ENCODE measurements at regions not wholly inside any gene's neighbourhood (a gene's known extent, or its start where the extent isn't known, plus 50 kb on each side); places are given as distances from the start of the nearest gene placed in this dataset.
"Not testable (repeated sequence)": the region's sequence is repeated elsewhere in the genome, so short reads cannot be mapped to it uniquely, and the experiment has no call there.

GRCh38 chr9:40914772-40915659 is 213.5 kb downstream of the FOXD4L6 start:
- BruUV-seq (replicated peaks), result no TSS peak
- TF ChIP-seq, protein P1, sequence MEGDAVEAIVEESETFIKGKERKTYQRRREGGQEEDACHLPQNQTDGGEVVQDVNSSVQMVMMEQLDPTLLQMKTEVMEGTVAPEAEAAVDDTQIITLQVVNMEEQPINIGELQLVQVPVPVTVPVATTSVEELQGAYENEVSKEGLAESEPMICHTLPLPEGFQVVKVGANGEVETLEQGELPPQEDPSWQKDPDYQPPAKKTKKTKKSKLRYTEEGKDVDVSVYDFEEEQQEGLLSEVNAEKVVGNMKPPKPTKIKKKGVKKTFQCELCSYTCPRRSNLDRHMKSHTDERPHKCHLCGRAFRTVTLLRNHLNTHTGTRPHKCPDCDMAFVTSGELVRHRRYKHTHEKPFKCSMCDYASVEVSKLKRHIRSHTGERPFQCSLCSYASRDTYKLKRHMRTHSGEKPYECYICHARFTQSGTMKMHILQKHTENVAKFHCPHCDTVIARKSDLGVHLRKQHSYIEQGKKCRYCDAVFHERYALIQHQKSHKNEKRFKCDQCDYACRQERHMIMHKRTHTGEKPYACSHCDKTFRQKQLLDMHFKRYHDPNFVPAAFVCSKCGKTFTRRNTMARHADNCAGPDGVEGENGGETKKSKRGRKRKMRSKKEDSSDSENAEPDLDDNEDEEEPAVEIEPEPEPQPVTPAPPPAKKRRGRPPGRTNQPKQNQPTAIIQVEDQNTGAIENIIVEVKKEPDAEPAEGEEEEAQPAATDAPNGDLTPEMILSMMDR (IDR thresholded peaks at IDR 0.05; ENCODE audit: insufficient read depth in 1 of 2, low read depth in 1 of 2, low read length in 1 of 2, severe bottlenecking in 1 of 2, unreplicated experiment in 1 of 2), result no peak
- Histone ChIP-seq H3K4me3 (ENCODE audit: low read depth, low read length) (no peak overlapping the region), H3K9me3 (no peaks in the 10 kb centered on the region), H3K27me3 (replicated peaks; ENCODE audit: control insufficient read depth, insufficient read depth, low read length) (no peaks in the 10 kb centered on the region), H3K4me1 (no peaks in the 10 kb centered on the region), H3K36me3 (ENCODE audit: control insufficient read depth, insufficient read depth, low read length) (no peaks in the 10 kb centered on the region)
- peaks cover 9% of the 10 kb centered on the region for H3K9me3 Mint-ChIP-seq (ENCODE audit: unreplicated experiment)
- DNase-seq, result no peak
- no peaks in the 10 kb centered on the region for H3K4me1 Mint-ChIP-seq (ENCODE audit: low read depth, unreplicated experiment)
- no peak overlapping the region for H3K4me3 Mint-ChIP-seq (ENCODE audit: unreplicated experiment)
- intact Hi-C loops (cut with micrococcal nuclease; ENCODE audit: unreplicated experiment), result no loop called here
- no peaks in the 10 kb centered on the region for H3K27me3 Mint-ChIP-seq (ENCODE audit: insufficient read depth, unreplicated experiment)
- ChIA-PET POLR2A (no interaction called here), CTCF (no interaction called here)
- no peak overlapping the region for H3K27ac Mint-ChIP-seq (ENCODE audit: unreplicated experiment)
- no peaks in the 10 kb centered on the region for H3K36me3 Mint-ChIP-seq (ENCODE audit: insufficient read depth, unreplicated experiment)

GRCh38 chr9:40913928-40914673 is 214.4 kb downstream of the FOXD4L6 start:
- no peaks in the 10 kb centered on the region for H3K4me1 ChIP-seq
- Mint-ChIP-seq H3K4me1 (ENCODE audit: low read depth, unreplicated experiment) (no peaks in the 10 kb centered on the region), H3K27ac (ENCODE audit: unreplicated experiment) (no peak overlapping the region), H3K36me3 (ENCODE audit: insufficient read depth, unreplicated experiment) (no peaks in the 10 kb centered on the region), H3K27me3 (ENCODE audit: insufficient read depth, unreplicated experiment) (no peaks in the 10 kb centered on the region), H3K4me3 (ENCODE audit: unreplicated experiment) (no peak overlapping the region), H3K9me3 (ENCODE audit: unreplicated experiment) (peaks cover 9% of the 10 kb centered on the region)
- ChIA-PET POLR2A (no interaction called here), CTCF (no interaction called here)
- H3K4me3 ChIP-seq (ENCODE audit: low read depth, low read length), result no peak overlapping the region
- TF ChIP-seq, protein P1 (IDR thresholded peaks at IDR 0.05; ENCODE audit: insufficient read depth in 1 of 2, low read depth in 1 of 2, low read length in 1 of 2, severe bottlenecking in 1 of 2, unreplicated experiment in 1 of 2), result no peak
- no peaks in the 10 kb centered on the region for H3K27me3 ChIP-seq (replicated peaks; ENCODE audit: control insufficient read depth, insufficient read depth, low read length)
- BruUV-seq (replicated peaks), result no TSS peak
- H3K9me3 ChIP-seq, result no peaks in the 10 kb centered on the region
- no peak for DNase-seq
- no peaks in the 10 kb centered on the region for H3K36me3 ChIP-seq (ENCODE audit: control insufficient read depth, insufficient read depth, low read length)
- intact Hi-C loops (cut with micrococcal nuclease; ENCODE audit: unreplicated experiment), result no loop called here

DNA sequence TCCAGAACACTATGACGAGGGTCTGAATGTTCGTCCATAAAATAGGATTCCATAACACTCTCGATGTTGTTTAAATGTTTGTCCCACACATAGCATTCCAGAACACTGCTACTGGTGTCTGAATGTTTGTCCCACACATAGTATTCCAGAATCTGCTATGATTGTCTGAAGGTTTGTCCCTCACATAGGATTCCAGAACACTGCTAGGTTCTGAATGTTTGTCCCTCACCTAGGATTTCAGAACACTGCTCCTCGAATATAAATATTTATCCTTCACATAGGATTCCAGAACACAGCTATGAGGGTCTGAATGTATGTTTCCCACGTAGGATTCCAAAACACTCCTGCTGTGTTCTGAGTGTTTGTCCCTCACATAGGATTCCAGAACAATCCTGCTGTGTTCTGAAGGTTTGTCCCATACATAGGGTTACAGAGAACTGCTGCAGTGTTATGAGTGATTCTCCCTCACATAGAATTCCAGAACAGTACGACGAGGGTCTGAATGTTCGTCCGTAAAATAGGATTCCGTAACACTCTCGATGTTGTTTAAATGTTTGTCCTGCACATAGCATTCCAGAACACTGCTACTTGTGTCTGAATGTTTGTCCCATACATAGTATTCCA is 215.3 kb downstream of the FOXD4L6 start:
- H3K4me1 ChIP-seq, result no peaks in the 10 kb centered on the region
- no peaks in the 10 kb centered on the region for H3K9me3 ChIP-seq
- H3K4me3 ChIP-seq (ENCODE audit: low read depth, low read length), result no peak overlapping the region
- Mint-ChIP-seq H3K4me3 (ENCODE audit: unreplicated experiment) (no peak overlapping the region), H3K36me3 (ENCODE audit: insufficient read depth, unreplicated experiment) (no peaks in the 10 kb centered on the region), H3K27me3 (ENCODE audit: insufficient read depth, unreplicated experiment) (no peaks in the 10 kb centered on the region), H3K4me1 (ENCODE audit: low read depth, unreplicated experiment) (no peaks in the 10 kb centered on the region), H3K27ac (ENCODE audit: unreplicated experiment) (no peak overlapping the region), H3K9me3 (ENCODE audit: unreplicated experiment) (peaks cover 9% of the 10 kb centered on the region)
- BruUV-seq (replicated peaks), result no TSS peak
- intact Hi-C loops (cut with micrococcal nuclease; ENCODE audit: unreplicated experiment), result no loop called here
- DNase-seq, result no peak
- no peaks in the 10 kb centered on the region for H3K27me3 ChIP-seq (replicated peaks; ENCODE audit: control insufficient read depth, insufficient read depth, low read length)
- H3K36me3 ChIP-seq (ENCODE audit: control insufficient read depth, insufficient read depth, low read length), result no peaks in the 10 kb centered on the region
- POLR2A ChIA-PET, result no interaction called here
- CTCF ChIA-PET, result no interaction called here
- TF ChIP-seq, protein P1 (IDR thresholded peaks at IDR 0.05; ENCODE audit: insufficient read depth in 1 of 2, low read depth in 1 of 2, low read length in 1 of 2, severe bottlenecking in 1 of 2, unreplicated experiment in 1 of 2), result no peak

DNA sequence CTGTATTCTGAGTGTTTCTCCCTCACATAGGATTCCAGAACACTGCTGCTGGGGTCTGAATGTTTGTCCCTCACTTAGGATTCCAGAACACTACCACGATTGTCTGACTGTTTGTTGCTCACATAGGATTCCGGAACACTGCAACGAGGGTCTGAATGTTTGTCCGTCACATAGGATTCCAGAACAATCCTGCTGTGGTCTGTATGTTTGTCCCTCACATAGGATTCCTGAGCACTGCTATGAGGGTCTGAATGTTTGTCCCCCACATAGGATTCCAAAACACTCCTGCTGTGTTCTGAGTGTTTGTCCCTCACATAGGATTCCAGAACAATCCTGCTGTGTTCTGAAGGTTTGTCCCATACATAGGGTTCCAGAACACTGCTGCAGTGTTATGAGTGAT is 215.8 kb downstream of the FOXD4L6 start:
- H3K27ac Mint-ChIP-seq (ENCODE audit: unreplicated experiment); CTCF ChIA-PET; H3K9me3 Mint-ChIP-seq (ENCODE audit: unreplicated experiment); POLR2A ChIA-PET; intact Hi-C loops (cut with micrococcal nuclease; ENCODE audit: unreplicated experiment); H3K4me3 Mint-ChIP-seq (ENCODE audit: unreplicated experiment); H3K36me3 Mint-ChIP-seq (ENCODE audit: insufficient read depth, unreplicated experiment); H3K4me1 Mint-ChIP-seq (ENCODE audit: low read depth, unreplicated experiment); H3K36me3 ChIP-seq (ENCODE audit: control insufficient read depth, insufficient read depth, low read length); H3K27me3 ChIP-seq (replicated peaks; ENCODE audit: control insufficient read depth, insufficient read depth, low read length); H3K9me3 ChIP-seq; DNase-seq; H3K27me3 Mint-ChIP-seq (ENCODE audit: insufficient read depth, unreplicated experiment); H3K4me3 ChIP-seq (ENCODE audit: low read depth, low read length); BruUV-seq (replicated peaks); H3K4me1 ChIP-seq: not testable (repeated sequence)
